ENCODE measurements at regions not wholly inside any gene's neighbourhood (a gene's known extent, or its start where the extent isn't known, plus 50 kb on each side); places are given as distances from the start of the nearest gene placed in this dataset.

- ChIA-PET POLR2A (no interaction called here), CTCF (no interaction called here)
- intact Hi-C loops (cut with micrococcal nuclease; ENCODE audit: unreplicated experiment) (no loop called here), in situ Hi-C loops (cut with HindIII; ENCODE audit: low pct_unique_long_range_greater_than_20kb, low sequenced_read_pairs) (no loop called here)
- Histone ChIP-seq H3K27ac (ENCODE audit: low read length) (no peak overlapping the region), H3K36me3 (ENCODE audit: control insufficient read depth, insufficient read depth, low read length) (no peaks in the 10 kb centered on the region), H3K4me3 (ENCODE audit: low read depth in 2 of 2, low read length in 2 of 2) (no peak overlapping the region), H3K27me3 (ENCODE audit: control insufficient read depth, insufficient read depth, low read length) (no peaks in the 10 kb centered on the region), H3K9me3 (ENCODE audit: control insufficient read depth, insufficient read depth, low read depth, low read length) (no peaks in the 10 kb centered on the region), H3K4me1 (ENCODE audit: control insufficient read depth, insufficient read depth, low read length) (no peaks in the 10 kb centered on the region)
- DNase-seq (ENCODE audit: low read depth, low spot score) (no peak), ATAC-seq (no peak)
- BruUV-seq (replicated peaks) = no TSS peak
- TF ChIP-seq POLR2AphosphoS5 (IDR thresholded peaks at IDR 0.05; ENCODE audit: low read depth, low read length) = no peak
- TF ChIP-seq SIN3A (IDR thresholded peaks at IDR 0.05; ENCODE audit: borderline replicate concordance, insufficient read depth, low read depth, low read length) = no peak
- no peak for TF ChIP-seq TCF7L2 (IDR thresholded peaks at IDR 0.05; ENCODE audit: low read depth, low read length)
Measured at GRCh38 chr6:122079916-122080315, 319.5 kb upstream of the HSF2 start.

GRCh38 chr6:122081921-122082320 is 317.5 kb upstream of the HSF2 start:
- no peaks in the 10 kb centered on the region for H3K27me3 ChIP-seq (ENCODE audit: control insufficient read depth, insufficient read depth, low read length)
- DNase-seq (ENCODE audit: low read depth, low spot score) (no peak), ATAC-seq (peak; percentile 48; the same call in 1 of the 2 replicates)
- no peaks in the 10 kb centered on the region for H3K9me3 ChIP-seq (ENCODE audit: control insufficient read depth, insufficient read depth, low read depth, low read length)
- TF ChIP-seq SIN3A (IDR thresholded peaks at IDR 0.05; ENCODE audit: borderline replicate concordance, insufficient read depth, low read depth, low read length) = no peak
- no peak for TF ChIP-seq POLR2AphosphoS5 (IDR thresholded peaks at IDR 0.05; ENCODE audit: low read depth, low read length)
- no peak for TF ChIP-seq REST (IDR thresholded peaks at IDR 0.05; ENCODE audit: insufficient read depth in 1 of 2, low read depth in 2 of 2, low read length in 1 of 2)
- TF ChIP-seq CTCF (IDR thresholded peaks at IDR 0.05) = no peak
- TF ChIP-seq TCF7L2 (IDR thresholded peaks at IDR 0.05; ENCODE audit: low read depth, low read length) = no peak
- no peak overlapping the region for H3K27ac ChIP-seq (ENCODE audit: low read length)
- H3K4me1 ChIP-seq (ENCODE audit: control insufficient read depth, insufficient read depth, low read length) = no peaks in the 10 kb centered on the region
- ChIA-PET CTCF (no interaction called here), POLR2A (no interaction called here)
- in situ Hi-C loops (cut with HindIII; ENCODE audit: low pct_unique_long_range_greater_than_20kb, low sequenced_read_pairs) = no loop called here
- no peaks in the 10 kb centered on the region for H3K36me3 ChIP-seq (ENCODE audit: control insufficient read depth, insufficient read depth, low read length)
- peak overlapping the region in 1 of 2 experiments; percentile 35; a peak in 2 of 4 replicates for H3K4me3 ChIP-seq (ENCODE audit: low read depth in 2 of 2, low read length in 2 of 2)
- no TSS peak for BruUV-seq (replicated peaks)
- intact Hi-C loops (cut with micrococcal nuclease; ENCODE audit: unreplicated experiment) = no loop called here

GRCh38 chr6:122082370-122082769 is 317.1 kb upstream of the HSF2 start:
- Histone ChIP-seq H3K4me3 (ENCODE audit: low read depth in 2 of 2, low read length in 2 of 2) (peak overlapping the region in 1 of 2 experiments; percentile 35; a peak in 2 of 4 replicates), H3K36me3 (ENCODE audit: control insufficient read depth, insufficient read depth, low read length) (no peaks in the 10 kb centered on the region), H3K27me3 (ENCODE audit: control insufficient read depth, insufficient read depth, low read length) (no peaks in the 10 kb centered on the region), H3K9me3 (ENCODE audit: control insufficient read depth, insufficient read depth, low read depth, low read length) (no peaks in the 10 kb centered on the region), H3K27ac (ENCODE audit: low read length) (no peak overlapping the region), H3K4me1 (ENCODE audit: control insufficient read depth, insufficient read depth, low read length) (no peaks in the 10 kb centered on the region)
- in situ Hi-C loops (cut with HindIII; ENCODE audit: low pct_unique_long_range_greater_than_20kb, low sequenced_read_pairs) = no loop called here
- TF ChIP-seq TCF7L2 (IDR thresholded peaks at IDR 0.05; ENCODE audit: low read depth, low read length) = no peak
- no peak for TF ChIP-seq POLR2AphosphoS5 (IDR thresholded peaks at IDR 0.05; ENCODE audit: low read depth, low read length)
- no peak for TF ChIP-seq CTCF (IDR thresholded peaks at IDR 0.05)
- no peak for TF ChIP-seq SIN3A (IDR thresholded peaks at IDR 0.05; ENCODE audit: borderline replicate concordance, insufficient read depth, low read depth, low read length)
- no peak for TF ChIP-seq REST (IDR thresholded peaks at IDR 0.05; ENCODE audit: insufficient read depth in 1 of 2, low read depth in 2 of 2, low read length in 1 of 2)
- CTCF ChIA-PET = no interaction called here
- POLR2A ChIA-PET = no interaction called here
- ATAC-seq (peak; percentile 56; the same call in 1 of the 2 replicates), DNase-seq (ENCODE audit: low read depth, low spot score) (no peak)
- no TSS peak for BruUV-seq (replicated peaks)
- intact Hi-C loops (cut with micrococcal nuclease; ENCODE audit: unreplicated experiment) = no loop called here

Data from Panc1 (cell line).